ENCODE measurements at regions not wholly inside any gene's neighbourhood (a gene's known extent, or its start where the extent isn't known, plus 50 kb on each side); places are given as distances from the start of the nearest gene placed in this dataset.
"Not testable (repeated sequence)": the region's sequence is repeated elsewhere in the genome, so short reads cannot be mapped to it uniquely, and the experiment has no call there.

- intact Hi-C loops (cut with micrococcal nuclease), result no loop called here
Measured at GRCh38 chr14:81738946-81739659, 205.4 kb upstream of the SEL1L start.

DNA sequence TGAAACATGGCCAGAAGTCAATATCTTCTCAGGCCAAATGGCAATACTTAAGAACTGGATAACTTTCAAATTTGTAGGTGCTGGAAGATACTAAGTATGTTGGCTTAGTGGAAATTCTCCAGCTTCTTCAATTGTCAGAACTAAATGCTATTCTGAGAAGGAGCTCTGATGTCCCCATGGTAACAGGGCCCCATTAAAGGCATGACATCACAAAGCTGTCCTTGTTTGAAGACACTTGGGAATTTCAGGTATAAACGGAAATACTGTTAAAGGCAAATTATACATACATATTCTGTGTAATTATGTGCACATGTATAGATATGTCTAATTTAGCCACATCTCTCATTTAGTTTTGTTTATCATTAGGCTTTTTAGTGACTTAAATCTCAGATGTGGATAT is 210.0 kb upstream of the SEL1L start:
- intact Hi-C loops (cut with micrococcal nuclease), result no loop called here

DNA sequence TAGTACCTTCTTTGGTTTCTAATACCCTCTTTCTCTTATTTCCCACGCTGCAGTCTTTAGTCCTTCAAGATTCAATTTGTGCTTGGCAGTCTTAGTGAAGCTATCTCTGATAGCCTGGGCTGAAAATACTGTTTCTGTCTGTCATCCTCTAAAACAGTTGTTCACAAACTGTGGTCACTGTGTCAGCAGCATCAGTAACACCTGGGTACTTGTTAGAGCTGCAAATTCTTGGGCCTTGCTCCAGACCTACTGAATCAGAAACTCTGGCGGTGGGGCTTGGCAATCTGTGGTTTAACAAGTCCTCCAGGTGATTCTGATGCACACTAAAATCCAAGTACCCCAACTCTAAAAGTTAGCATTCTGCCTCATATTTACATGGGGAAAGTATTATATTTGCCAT is 217.5 kb upstream of the SEL1L start:
- intact Hi-C loops (cut with micrococcal nuclease), result no loop called here

GRCh38 chr14:81759541-81759940 is 225.9 kb upstream of the SEL1L start:
- intact Hi-C loops (cut with micrococcal nuclease), result no loop called here

- intact Hi-C loops (cut with micrococcal nuclease), result no loop called here
Measured at GRCh38 chr14:81765651-81766275, 232.1 kb upstream of the SEL1L start.

GRCh38 chr14:81766321-81766915 is 232.8 kb upstream of the SEL1L start:
- intact Hi-C loops (cut with micrococcal nuclease), result no loop called here

- intact Hi-C loops (cut with micrococcal nuclease), result no loop called here
Measured at GRCh38 chr14:81767266-81767995, 233.8 kb upstream of the SEL1L start.

GRCh38 chr14:81771651-81772275 is 238.1 kb upstream of the SEL1L start:
- intact Hi-C loops (cut with micrococcal nuclease), result no loop called here

DNA sequence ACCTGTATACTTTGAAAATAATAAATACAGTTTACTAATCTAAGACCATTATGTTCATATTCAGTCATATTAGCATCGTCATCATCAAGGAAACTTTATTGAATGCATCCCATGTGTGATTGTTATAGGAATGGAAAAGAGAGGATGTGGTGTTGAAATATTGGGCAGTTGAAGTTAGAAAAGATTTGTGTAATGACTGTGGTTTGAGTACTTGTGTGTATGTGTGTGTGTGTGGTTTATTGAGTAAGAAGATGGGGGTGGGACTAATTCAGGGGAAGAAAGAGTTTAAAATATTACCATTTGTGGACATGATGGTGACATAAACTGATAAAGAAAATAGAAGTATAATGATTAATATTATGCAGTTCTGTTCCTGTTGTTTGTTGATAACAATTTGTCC is 238.7 kb upstream of the SEL1L start:
- intact Hi-C loops (cut with micrococcal nuclease), result no loop called here

GRCh38 chr14:81776531-81776930 is 242.9 kb upstream of the SEL1L start:
- intact Hi-C loops (cut with micrococcal nuclease), result no loop called here

- intact Hi-C loops (cut with micrococcal nuclease), result not testable (repeated sequence)
Measured at GRCh38 chr14:81781798-81782197, 248.1 kb upstream of the SEL1L start.

- intact Hi-C loops (cut with micrococcal nuclease), result no loop called here
Measured at GRCh38 chr14:81784084-81784483, 250.4 kb upstream of the SEL1L start.

- intact Hi-C loops (cut with micrococcal nuclease), result no loop called here
Measured at GRCh38 chr14:81797315-81797714, 263.7 kb upstream of the SEL1L start.

GRCh38 chr14:81801921-81802320 is 268.3 kb upstream of the SEL1L start:
- intact Hi-C loops (cut with micrococcal nuclease), result no loop called here

DNA sequence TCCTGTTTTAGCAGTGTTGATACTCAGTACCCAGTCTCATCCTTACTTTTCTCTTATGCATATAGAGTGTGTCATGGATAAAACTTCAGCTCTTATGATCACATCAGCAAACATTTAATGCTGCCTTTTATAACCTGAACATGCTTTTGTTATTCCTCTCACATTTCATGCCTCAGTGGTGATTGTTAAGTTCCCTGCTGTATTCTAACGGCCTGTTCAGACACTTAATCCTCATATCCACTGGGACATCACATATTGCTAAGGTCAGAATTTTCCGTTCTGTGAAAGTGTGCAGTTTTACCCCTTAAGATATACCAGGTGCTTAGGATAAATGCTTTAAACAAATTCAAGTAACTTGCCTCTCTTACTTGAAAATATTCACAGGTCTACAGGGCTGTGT is 268.7 kb upstream of the SEL1L start:
- intact Hi-C loops (cut with micrococcal nuclease), result no loop called here

DNA sequence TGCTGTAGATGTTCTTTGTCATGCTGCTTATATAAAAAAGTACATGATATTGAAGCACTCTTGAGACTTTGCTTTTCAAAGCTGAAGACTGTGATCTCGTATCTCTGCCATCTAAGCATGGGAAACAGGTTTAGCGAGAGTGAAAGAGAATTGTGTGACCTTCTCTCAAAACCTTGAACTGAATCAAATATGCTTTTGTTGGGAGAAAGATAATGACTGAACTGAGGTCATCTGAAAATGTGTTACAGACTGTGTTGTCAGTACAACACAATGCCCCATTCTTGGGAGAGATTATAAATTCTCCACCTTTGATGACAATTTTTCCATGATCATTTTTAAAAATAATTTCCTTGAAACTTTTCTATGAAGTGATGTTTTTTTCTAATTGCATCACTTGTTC is 272.1 kb upstream of the SEL1L start:
- intact Hi-C loops (cut with micrococcal nuclease), result no loop called here

- intact Hi-C loops (cut with micrococcal nuclease), result no loop called here
Measured at GRCh38 chr14:81811705-81812269, 278.1 kb upstream of the SEL1L start.

GRCh38 chr14:81818271-81818670 is 284.6 kb upstream of the SEL1L start:
- intact Hi-C loops (cut with micrococcal nuclease), result no loop called here

- intact Hi-C loops (cut with micrococcal nuclease), result no loop called here
Measured at GRCh38 chr14:81819344-81819743, 285.7 kb upstream of the SEL1L start.

- intact Hi-C loops (cut with micrococcal nuclease), result no loop called here
Measured at GRCh38 chr14:81819910-81820309, 286.3 kb upstream of the SEL1L start.

DNA sequence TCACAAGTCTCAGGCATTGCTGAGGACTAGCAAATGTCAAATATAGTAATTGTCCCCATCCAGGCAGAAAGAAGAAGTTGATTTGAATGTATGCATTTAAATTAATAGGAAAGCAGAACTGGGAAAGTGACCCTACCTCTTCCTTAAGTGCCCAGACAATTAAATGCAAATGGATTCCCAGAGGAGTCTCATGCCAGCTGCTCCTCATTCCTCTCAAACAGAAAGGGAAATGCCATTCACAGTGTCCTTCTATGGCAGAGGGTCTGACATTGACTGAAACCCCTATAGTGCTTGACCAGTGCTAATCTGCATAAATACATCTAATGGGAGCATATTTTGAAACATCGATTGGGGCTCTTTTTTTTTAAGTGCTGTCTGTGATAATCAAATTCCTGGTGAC is 292.4 kb upstream of the SEL1L start:
- intact Hi-C loops (cut with micrococcal nuclease), result no loop called here

Data from T-helper 2 cell treated with Interferon-gamma antibody and Interleukin-4, amounts not matched to agents 100 ng/mL and 5 ng/mL, for 36 hours (primary cell).